TTC549 (cell line): ENCODE measurements at regions not wholly inside any gene's neighbourhood (a gene's known extent, or its start where the extent isn't known, plus 50 kb on each side); places are given as distances from the start of the nearest gene placed in this dataset.

Source experiments
- FAIRE-seq: peaks from 2 replicates; lab custom pipeline; 2012; peaks lifted over from hg19 to GRCh38; lab: Jason Lieb, UNC

- no peak for FAIRE-seq
These were observed 92.8 kb upstream of the SEPTIN5 start for GRCh38 chr22:19621373-19622060.

DNA sequence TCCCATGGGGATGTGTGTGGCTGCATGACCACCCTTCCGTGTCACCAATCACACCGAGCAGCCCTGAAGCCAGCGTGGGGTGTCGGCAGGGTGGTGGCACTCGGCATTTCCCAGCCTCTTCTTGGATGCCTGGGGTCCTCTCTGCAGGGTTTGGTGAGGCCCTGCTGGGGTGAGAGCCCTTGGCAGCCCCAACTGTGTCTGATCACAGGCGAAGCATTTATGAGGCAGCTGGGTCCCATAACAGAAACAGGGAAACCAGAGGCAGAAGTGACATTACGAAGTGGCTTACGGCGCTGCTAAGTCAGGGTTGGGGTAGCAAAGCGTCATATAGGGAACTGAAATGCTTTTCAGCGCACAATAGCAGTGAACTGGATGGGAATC lies 92.3 kb upstream of the SEPTIN5 start:
- FAIRE-seq = no peak

- no peak for FAIRE-seq
These were observed 88.8 kb upstream of the SEPTIN5 start for GRCh38 chr22:19625331-19626041.

- FAIRE-seq = no peak
These were observed 88.2 kb upstream of the SEPTIN5 start for GRCh38 chr22:19626042-19626587.

- no peak for FAIRE-seq
These were observed 87.6 kb upstream of the SEPTIN5 start for GRCh38 chr22:19626666-19627065.

DNA sequence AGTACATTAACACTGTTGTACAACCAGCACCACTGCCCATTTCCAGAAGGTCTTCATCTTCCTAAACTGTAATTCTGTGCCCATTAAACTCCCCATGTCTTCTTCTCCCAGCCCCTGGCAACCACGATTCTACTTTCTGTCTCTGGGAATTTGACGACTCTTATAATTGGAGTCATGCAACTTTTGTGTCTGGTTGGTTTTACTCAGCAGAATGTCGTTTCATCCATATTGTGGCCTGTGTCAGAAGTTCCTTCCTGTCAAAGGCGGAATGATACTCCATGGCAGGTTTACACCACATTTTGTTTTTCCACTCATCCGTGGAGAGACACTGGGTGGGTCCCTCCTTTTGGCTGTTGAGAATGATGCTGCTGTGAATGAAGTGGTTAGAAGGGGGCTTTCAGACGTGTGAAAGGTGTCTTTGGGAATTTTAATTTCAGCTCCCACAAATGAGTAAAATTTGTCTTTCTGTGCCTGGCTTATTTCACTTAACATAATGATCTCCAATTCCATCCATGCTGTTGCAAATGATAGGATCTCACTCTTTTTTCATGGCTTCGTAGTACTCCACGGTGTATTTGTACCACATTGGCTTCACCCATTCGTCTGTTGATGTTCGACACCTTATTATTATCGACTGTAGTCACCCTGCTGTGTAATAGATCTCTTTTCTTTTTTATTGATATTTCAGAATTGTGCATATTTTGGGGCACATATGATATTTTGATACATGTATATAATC lies 86.1 kb upstream of the SEPTIN5 start:
- no peak for FAIRE-seq

GRCh38 chr22:19629331-19629719 lies 85.0 kb upstream of the SEPTIN5 start:
- FAIRE-seq = no peak

DNA sequence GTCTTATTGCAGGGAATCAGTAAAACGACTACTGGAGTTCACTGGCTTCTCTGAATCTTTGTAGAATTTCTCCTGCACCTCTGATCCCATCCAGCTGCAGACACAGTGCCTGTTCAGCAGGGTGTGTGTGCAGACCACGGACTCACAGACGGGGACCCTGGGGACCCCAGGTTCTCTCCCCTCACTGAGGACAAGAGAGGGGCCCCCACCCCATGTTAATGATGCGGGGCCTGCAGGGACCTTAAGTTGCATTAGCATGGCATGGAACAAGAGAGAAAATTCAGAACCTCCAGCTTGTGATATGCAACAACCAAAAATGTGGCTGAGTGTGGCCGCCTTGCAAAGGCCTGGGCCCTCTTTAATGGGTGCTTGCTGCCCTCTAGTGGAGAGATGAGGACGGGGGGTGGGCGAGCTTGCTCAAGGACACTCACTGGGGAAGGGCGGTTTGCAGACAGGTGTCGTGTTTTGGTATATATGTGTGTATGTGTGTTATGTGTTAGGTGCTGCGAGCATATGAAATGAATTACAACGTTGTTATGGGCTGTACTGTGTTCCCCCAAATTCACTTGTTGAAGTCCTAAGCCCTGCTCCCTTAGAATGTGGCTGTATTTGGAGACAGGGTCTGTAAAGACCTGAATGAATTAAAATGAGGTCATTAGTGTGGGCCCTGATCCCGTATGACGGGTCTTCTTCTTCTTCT lies 84.4 kb upstream of the SEPTIN5 start:
- peak; percentile 80 for FAIRE-seq

- FAIRE-seq = no peak
These were observed 83.7 kb upstream of the SEPTIN5 start for GRCh38 chr22:19630614-19631013.

DNA sequence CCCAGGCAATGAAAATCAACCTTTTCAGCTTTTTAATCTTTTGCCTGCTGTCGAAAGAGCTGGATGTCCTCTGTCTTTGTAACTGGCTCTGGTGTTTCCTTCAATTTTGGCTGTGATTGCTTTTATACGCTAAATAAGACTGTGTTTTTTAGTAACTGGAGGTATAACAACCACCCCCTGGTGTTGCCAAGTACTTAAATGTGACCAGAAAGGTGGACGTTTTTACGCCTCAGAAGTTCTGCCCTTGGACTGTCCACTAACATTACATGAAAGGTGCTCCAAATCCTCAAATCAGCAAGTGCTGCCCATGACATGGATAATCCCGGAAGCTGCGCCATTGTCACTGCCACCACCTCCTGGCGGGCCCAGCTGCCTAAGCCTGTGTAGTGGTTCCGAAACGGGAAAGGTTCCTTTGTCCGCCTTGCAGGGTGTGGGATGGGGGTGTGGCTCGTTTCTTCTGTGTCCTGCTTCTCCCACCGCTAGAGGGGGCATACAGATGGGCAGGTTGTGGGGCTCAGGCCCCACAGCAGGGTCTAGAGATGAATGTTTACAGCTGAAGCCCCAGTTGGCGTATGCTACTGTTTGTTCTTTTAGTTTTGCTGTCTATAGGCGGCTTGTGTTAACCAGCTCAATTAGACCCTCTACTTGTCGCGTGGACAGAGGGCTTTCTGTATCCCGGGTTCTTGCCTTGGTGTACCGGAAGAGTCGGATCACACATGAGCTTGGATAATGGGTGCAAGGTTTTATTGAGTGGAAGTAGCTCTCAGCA lies 82.2 kb upstream of the SEPTIN5 start:
- FAIRE-seq = no peak

DNA sequence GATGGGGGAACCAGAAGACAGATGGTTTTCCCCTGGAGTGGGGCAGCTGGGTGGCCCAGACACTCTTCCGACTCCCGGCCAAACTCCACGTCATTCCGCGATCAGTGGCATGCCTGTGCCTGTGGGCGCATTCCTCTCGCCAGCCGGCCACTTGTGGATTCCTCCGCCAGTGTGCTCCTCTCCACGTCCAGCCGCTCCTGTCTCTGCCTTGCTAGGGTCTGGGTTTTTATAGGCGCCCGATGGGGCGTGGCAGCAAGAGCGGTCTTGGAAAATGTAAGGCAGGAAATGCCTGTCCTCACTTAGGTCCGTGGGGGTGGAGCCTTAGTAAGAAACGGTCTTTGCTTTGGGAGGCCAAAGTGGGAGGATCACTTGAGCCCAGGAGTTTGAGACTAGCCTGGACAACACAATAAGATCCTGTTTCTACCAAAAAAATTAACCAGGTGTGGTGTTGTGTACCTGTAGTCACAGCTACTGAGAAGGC lies 81.6 kb upstream of the SEPTIN5 start:
- no peak for FAIRE-seq

DNA sequence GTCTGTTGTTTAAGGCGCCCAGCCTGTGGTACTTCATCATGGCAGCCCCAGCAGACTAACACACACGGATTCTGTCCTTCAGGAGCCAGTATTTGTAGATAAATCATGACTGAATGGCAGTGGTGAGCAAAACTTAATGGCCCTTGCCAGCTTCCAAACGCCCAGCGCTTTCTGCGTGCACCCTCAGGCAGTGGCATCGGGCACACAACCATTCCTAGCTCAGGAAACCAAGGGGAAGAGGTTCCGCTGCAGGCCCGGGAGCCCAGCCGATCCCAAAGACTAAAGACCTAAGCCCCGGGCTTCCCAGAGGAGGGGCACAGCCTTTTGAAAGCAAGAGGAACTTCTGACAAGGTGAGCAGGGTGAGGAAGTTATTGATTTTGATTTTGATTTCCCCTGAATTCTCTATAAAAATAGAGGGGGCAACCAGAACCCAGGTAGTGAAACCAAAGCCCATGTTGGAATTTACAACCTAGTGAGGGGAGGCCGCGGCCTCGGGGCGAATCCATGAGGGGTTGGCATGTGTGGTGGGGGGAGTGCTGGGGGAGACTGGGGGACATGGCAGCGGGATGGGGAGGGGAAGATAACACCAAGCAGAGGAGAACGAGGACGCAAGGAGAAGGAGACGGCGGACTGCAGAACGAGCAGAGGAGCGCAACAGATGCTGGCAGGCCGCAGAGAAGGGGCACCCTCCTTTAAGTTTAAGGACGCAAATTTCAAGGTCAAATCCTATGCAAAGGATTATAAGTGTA lies 79.9 kb upstream of the SEPTIN5 start:
- no peak for FAIRE-seq

DNA sequence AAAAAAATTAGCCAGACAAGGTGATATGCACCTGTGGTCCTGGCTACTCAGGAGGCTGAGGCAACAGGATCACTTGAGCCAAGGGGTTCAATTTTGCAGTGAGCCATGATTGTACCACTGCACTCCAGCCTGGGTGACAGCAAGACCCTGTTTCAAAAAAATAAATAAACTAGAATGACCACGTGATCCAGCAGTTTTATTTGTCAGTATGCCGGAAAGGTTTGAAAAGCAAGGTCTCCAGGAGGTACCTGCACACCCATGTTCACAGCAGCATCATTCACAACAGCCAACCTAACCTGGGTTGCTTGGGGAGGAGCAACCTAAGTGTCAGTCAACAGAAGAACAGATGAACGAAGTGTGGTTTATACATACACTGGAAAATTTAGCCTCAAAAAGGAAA lies 78.7 kb upstream of the SEPTIN5 start:
- FAIRE-seq = no peak

DNA sequence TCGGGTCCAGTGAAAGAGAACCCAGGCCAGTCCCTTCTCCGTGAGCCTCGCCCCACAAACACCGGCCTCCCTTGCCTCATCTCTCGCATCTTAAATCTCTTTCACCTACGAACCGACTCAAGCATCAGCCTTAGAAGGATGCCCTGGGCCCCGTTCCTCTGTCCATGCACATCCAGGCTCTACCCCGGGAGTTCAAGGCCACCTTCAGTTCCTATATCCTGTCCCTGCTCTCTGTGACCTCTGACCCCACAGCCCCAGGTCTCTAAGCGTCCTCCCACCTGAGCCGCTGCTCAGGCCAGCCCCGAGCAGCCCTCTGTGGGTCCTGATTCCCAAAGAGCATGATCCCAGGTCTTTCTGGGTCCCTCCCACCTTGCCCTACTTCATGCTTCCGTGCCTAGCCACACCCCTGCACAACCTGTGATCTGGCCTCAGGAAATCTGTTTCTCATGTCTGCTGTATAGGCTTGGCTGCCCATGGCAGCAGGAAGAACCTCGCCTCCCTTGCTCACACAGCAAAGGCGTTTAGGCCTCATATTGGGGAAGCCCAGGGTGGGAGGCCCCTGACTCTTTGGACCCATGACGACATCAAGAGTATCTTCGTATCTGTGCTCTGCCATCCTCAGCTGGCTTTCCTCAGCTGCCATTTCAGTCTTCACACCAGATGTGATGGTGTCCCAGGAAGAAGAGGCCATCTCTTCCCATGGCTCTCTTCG lies 77.5 kb upstream of the SEPTIN5 start:
- FAIRE-seq = no peak

- no peak for FAIRE-seq
These were observed 76.7 kb upstream of the SEPTIN5 start for GRCh38 chr22:19637408-19638281.

GRCh38 chr22:19638282-19639015 lies 75.9 kb upstream of the SEPTIN5 start:
- no peak for FAIRE-seq

DNA sequence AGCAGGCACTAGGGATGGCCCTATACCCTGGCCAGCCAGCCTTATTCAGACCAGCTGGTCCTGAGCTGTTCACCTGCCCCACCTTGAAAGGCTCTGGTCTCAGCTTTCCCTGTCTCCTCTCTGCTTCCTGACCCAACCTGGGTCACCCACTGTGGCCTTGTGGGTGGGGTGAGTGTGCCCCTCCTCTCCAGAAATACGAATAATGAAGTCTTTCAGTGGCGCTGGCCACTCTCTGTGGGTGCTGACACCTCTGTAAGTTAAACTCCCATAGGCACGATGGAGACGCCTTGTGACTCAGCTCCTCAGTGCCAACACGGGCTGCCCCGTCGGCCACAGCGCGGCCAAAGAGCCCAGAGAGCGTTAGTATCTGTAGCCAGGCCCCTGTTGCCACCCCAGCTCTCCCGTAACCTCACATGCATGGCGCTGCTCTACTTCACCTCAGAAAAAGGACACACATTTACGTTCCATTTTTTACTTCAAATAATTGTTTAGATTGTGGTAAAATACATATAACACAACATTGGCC lies 74.6 kb upstream of the SEPTIN5 start:
- FAIRE-seq = no peak

- no peak for FAIRE-seq
These were observed 74.0 kb upstream of the SEPTIN5 start for GRCh38 chr22:19640306-19640705.
